K562 (cell line): ENCODE measurements at regions not wholly inside any gene's neighbourhood (a gene's known extent, or its start where the extent isn't known, plus 50 kb on each side); places are given as distances from the start of the nearest gene placed in this dataset.

ENCODE experiments used
- ATAC-seq: fragments of 200-7000 bp; cut with Tn5 transposase; 3 replicates; pipeline ENCODE4 v1.9.1; 2020; ENCODE audit warnings: moderate library complexity
- BruUV-seq: library from RNA; stranded (reverse); fragments of 400-500 nt; replicated peaks from 2 replicates; lab custom pipeline; 2021; lab: Mats Ljungman, UMichigan
- CTCF ChIA-PET: fragments of 300-600 bp; formaldehyde crosslinking; extraction: SDS; loops from one replicate; lab custom pipeline; 2021; ENCODE audit warnings: low intra/inter-chr PET ratio; lab: Yijun Ruan, JAX
- POLR2A ChIA-PET: fragments of 300-600, 350-650 bp; sonication (Branson Sonifier 250); formaldehyde crosslinking; extraction: SDS; loops from one replicate; lab custom pipeline; 2021; ENCODE audit warnings: antibody characterized with exemption, inconsistent platforms; lab: Yijun Ruan, JAX
- DNase-seq, 4 experiments: peaks; one replicate each; pipeline versions ENCODE4 v3.0.0 to v3.0.0-alpha.2; 2011 to 2018; ENCODE audit warnings: low spot score in 3 of 4, mixed read lengths in 3 of 4; ENCODE audit errors: extremely low read depth in 1 of 4
- FAIRE-seq: peaks from 2 replicates; lab custom pipeline; 2011; peaks lifted over from hg19 to GRCh38; lab: Jason Lieb, UNC
- H2AFZ ChIP-seq: 2 replicates; pipeline ENCODE4 v1.6.0; 2011; ENCODE audit warnings: low read depth, low read length, control low read depth, inconsistent platforms
- H3K27ac ChIP-seq: fragments of 200-600 bp; 3 replicates; pipeline ENCODE4 v1.8.0; 2011; ENCODE audit warnings: low read depth, mild to moderate bottlenecking, control low read depth, inconsistent platforms, low read length, moderate library complexity, mixed read lengths; ENCODE audit errors: extremely low read depth
- H3K27me3 ChIP-seq, 2 experiments: fragments of 300-600 bp in 1 of 2; 2 replicates in 1 of 2; 3 replicates in 1 of 2; pipeline versions ENCODE4 v1.6.0 to v1.8.0; 2011; ENCODE audit warnings: inconsistent platforms in 2 of 2, low read length in 2 of 2, mild to moderate bottlenecking in 1 of 2, mixed read lengths in 1 of 2, moderate library complexity in 1 of 2; ENCODE audit not compliant: control insufficient read depth in 2 of 2, insufficient read depth in 2 of 2
- H3K36me3 ChIP-seq: fragments of 300-600 bp; 3 replicates; pipeline ENCODE4 v1.8.0; 2011; ENCODE audit warnings: mild to moderate bottlenecking, low read length, inconsistent platforms; ENCODE audit not compliant: control insufficient read depth, insufficient read depth
- H3K4me1 ChIP-seq, 2 experiments: fragments of 200-600 bp in 1 of 2; replicated peaks in 1 of 2; 2 replicates in 1 of 2; 3 replicates in 1 of 2; pipeline versions ENCODE4 v1.5.1 to v1.8.0; 2011; ENCODE audit warnings: inconsistent platforms in 2 of 2, low read length in 2 of 2, mild to moderate bottlenecking in 1 of 2, mixed read lengths in 1 of 2, moderate library complexity in 1 of 2; ENCODE audit not compliant: control insufficient read depth in 2 of 2, insufficient read depth in 2 of 2
- H3K4me2 ChIP-seq: 2 replicates; pipeline ENCODE4 v1.6.1; 2011; ENCODE audit warnings: low read length, control low read depth, inconsistent platforms, mixed read lengths; ENCODE audit not compliant: insufficient read depth
- H3K4me3 ChIP-seq: fragments of 200-600 bp; sonication (generic), shearing (Covaris generic); 2 replicates; pipeline ENCODE4 v1.5.1; 2016; ENCODE audit warnings: control low read depth, inconsistent platforms
- H3K79me2 ChIP-seq: fragments of 200-600 bp; 3 replicates; pipeline ENCODE4 v1.8.0; 2011; ENCODE audit warnings: low read length, inconsistent platforms; ENCODE audit not compliant: control insufficient read depth, insufficient read depth
- H3K9ac ChIP-seq, 2 experiments: 2 replicates each; pipeline versions ENCODE4 v1.6.0 to v1.6.1; 2011; ENCODE audit warnings: low read depth in 2 of 2, low read length in 2 of 2, control low read depth in 1 of 2, inconsistent platforms in 1 of 2, mild to moderate bottlenecking in 1 of 2, mixed read lengths in 1 of 2; ENCODE audit not compliant: insufficient read depth in 1 of 2
- H3K9me1 ChIP-seq: one replicate; pipeline ENCODE4 v1.6.0; 2011; ENCODE audit warnings: inconsistent platforms, mild to moderate bottlenecking, low read length, moderate library complexity; ENCODE audit not compliant: control insufficient read depth, insufficient read depth
- H3K9me3 ChIP-seq: replicated peaks from 2 replicates; pipeline ENCODE4 v1.5.1; 2011; ENCODE audit warnings: low read depth, low read length, inconsistent platforms; ENCODE audit not compliant: control insufficient read depth, insufficient read depth
- H4K20me1 ChIP-seq: replicated peaks from 2 replicates; pipeline ENCODE4 v1.6.1; 2011; ENCODE audit warnings: low read length, inconsistent platforms, mixed read lengths; ENCODE audit not compliant: control insufficient read depth, insufficient read depth
- ASH1L ChIP-seq: fragments of 450-650 bp; IDR thresholded peaks from 2 replicates; pipeline ENCODE4 v1.6.1; 2018; ENCODE audit warnings: borderline replicate concordance, mild to moderate bottlenecking, low read depth; ENCODE audit not compliant: partially characterized antibody
- DMBX1 ChIP-seq: fragments of 250-450 bp; sonication (Bioruptor Pico); IDR thresholded peaks from 2 replicates; pipeline ENCODE4 v1.8.0; 2022; ENCODE audit warnings: inconsistent platforms, mild to moderate bottlenecking, moderate library complexity, borderline replicate concordance
- HDAC3 ChIP-seq: fragments of 450-650 bp; IDR thresholded peaks from 2 replicates; pipeline ENCODE4 v1.6.1; 2018; ENCODE audit warnings: borderline replicate concordance, mild to moderate bottlenecking, moderate library complexity; ENCODE audit not compliant: partially characterized antibody
- KHSRP ChIP-seq: fragments of 450-650 bp; IDR thresholded peaks from 2 replicates; pipeline ENCODE4 v1.6.1; 2017
- RFX1 ChIP-seq: fragments of 450-650 bp; IDR thresholded peaks from 2 replicates; pipeline ENCODE4 v1.6.1; 2016; ENCODE audit warnings: mild to moderate bottlenecking, moderate library complexity
- ZNF436 ChIP-seq: fragments of 250-450, 450-650 bp; sonication (Bioruptor Pico); formaldehyde crosslinking; IDR thresholded peaks from 2 replicates; pipeline ENCODE4 v1.7.0; 2020; ENCODE audit warnings: mild to moderate bottlenecking
- ZNF780A ChIP-seq: fragments of 250-450 bp; sonication (Bioruptor Pico); IDR thresholded peaks from 2 replicates; pipeline ENCODE4 v1.5.0; 2021; ENCODE audit warnings: mild to moderate bottlenecking
- WGBS: fragments of 100-300 bp; shearing (Covaris generic); methylation state at CpG from one replicate; pipeline ENCODE4 v1.1.6; 2016; ENCODE audit warnings: low coverage, mixed read lengths; ENCODE audit not compliant: insufficient coverage; ENCODE audit errors: missing lambda C conversion rate; 5-methylcytosine and 5-hydroxymethylcytosine counted together
- in situ Hi-C: fragments of 300-500 bp; cut with MboI; formaldehyde crosslinking; loops from 4 replicates; pipeline ENCODE4 v1.15.0; 2018; ENCODE audit warnings: inconsistent platforms, mixed read lengths
- intact Hi-C: fragments of 100-400 bp; cut with micrococcal nuclease; formaldehyde crosslinking; loops from 2 replicates; pipeline ENCODE4 v1.14.2; 2022
- TF ChIP-seq, protein P1 (sequence below): IDR thresholded peaks from 3 replicates; pipeline ENCODE4 v1.6.1; 2011; ENCODE audit warnings: borderline replicate concordance, mild to moderate bottlenecking; ENCODE audit not compliant: insufficient read length, insufficient read depth

DNA sequence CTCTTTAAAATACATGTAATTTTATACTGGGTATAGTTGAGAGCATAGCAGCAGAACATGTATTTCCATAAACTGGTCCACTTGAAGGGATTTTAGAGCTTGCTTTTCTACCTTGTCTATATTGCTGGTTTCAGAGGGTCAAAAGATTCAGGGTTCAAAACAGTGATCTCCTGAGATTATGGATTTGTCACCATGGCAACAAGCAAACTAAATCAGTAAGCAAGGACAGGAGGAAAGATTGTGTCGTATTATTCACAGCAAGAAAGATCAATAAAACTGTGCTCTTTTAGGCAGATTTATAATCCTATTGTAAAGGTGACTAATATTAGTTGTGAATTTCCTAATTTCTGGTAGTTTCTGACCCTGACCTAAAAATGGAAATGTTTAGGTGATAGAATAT is 496.4 kb downstream of the LMO7 start:
- Histone ChIP-seq H3K36me3 (no peaks in the 10 kb centered on the region), H3K9me3 (no peaks in the 10 kb centered on the region), H3K79me2 (no peaks in the 10 kb centered on the region), H4K20me1 (no peaks in the 10 kb centered on the region), H2AFZ (no peak overlapping the region), H3K4me1 (no peaks in the 10 kb centered on the region), H3K9ac (no peak overlapping the region), H3K27ac (no peak overlapping the region), H3K9me1 (no peaks in the 10 kb centered on the region), H3K4me3 (no peak overlapping the region), H3K27me3 (no peaks in the 10 kb centered on the region), H3K4me2 (no peak overlapping the region)
- POLR2A ChIA-PET: no interaction called here
- in situ Hi-C loops (no loop called here), intact Hi-C loops (no loop called here)
- ATAC-seq: no peak
- 0% methylated on average over 1 of the region's 1 CpG for WGBS
- TF ChIP-seq DMBX1: no peak
- TF ChIP-seq ZNF436 (CRISPR knock-in tag): no peak
- TF ChIP-seq HDAC3: no peak
- peak; percentile 42; the same call in 1 of the 2 replicates for TF ChIP-seq RFX1
- no peak for TF ChIP-seq ZNF780A (CRISPR knock-in tag)
- no peak for TF ChIP-seq KHSRP
- TF ChIP-seq, protein P1, sequence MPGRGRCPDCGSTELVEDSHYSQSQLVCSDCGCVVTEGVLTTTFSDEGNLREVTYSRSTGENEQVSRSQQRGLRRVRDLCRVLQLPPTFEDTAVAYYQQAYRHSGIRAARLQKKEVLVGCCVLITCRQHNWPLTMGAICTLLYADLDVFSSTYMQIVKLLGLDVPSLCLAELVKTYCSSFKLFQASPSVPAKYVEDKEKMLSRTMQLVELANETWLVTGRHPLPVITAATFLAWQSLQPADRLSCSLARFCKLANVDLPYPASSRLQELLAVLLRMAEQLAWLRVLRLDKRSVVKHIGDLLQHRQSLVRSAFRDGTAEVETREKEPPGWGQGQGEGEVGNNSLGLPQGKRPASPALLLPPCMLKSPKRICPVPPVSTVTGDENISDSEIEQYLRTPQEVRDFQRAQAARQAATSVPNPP: no peak
- no peak for TF ChIP-seq ASH1L
- CTCF ChIA-PET: no interaction called here
- no TSS peak for BruUV-seq
- DNase-seq: no peak
- FAIRE-seq: no peak
